HG02943 (cell line): ENCODE measurements at regions not wholly inside any gene's neighbourhood (a gene's known extent, or its start where the extent isn't known, plus 50 kb on each side); places are given as distances from the start of the nearest gene placed in this dataset.

Source experiments
- ATAC-seq: cut with Tn5 transposase; IDR thresholded peaks from one replicate; pipeline ENCODE4 v1.9.1; 2021; ENCODE audit warnings: mild to moderate bottlenecking, low read depth, moderate library complexity; ENCODE audit not compliant: unreplicated experiment

DNA sequence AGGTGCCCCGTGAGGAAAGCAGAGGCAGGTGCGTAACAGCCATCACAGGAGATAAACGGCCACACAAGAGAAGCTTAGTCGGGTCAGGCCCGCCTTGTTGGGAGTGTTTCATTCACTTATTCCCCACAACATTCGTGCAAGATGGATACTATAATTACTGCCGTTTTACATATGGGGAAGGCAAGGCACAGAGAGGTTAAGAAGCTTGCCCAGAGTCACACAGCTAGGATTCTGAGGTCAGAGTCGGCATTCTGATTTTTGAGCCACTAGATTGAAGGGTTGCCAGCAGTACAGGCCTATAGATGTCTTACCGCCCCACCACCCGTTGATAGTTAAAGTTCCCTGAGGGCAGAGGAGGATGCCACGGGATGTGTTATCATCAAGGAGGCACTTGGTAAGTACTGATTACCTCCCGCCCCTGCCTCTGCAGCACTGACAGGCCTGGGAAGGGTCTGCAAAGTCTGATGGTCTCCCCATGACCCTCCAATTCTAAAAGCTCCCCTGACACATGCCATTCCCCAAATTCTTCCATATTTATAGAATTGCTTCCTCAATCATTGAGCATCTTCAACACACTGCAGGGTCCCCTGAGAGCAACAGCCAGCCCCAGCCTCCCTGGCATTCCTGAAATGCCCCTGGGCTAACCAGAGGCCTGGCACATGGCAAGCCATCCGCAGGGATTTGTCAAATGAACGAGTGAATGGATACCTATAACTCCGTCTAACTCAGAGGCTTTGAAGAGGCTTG is 74.7 kb upstream of the CLDN14 start:
- ATAC-seq: no peak

DNA sequence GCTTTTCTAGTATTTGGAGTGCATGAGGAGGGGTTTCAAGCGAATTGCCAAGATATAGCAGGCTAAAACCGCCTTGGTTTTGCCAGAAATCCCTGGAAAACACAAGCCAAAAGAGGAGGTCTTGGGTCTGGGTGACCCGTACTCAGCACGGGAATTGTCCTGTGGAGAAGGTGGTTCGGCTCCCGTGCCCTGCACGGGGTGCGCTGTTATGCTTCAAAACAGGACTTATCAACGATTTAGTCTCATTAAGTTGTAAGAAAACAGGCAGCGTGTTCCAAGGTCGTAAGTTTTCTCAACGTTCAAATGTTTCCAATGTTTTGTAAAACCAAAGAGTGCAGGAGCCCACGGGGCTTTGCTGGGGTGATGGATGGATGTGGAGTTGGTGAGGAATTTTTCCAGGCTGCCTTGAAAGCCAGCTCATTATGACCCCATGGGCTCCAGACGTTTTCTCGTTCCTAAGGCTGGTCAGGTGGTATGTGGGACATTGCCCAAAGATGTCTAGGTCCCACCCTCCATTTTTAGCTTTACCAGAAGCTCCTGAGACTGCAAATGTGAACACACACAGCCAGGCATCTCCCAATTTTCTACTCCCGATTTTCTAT is 75.4 kb upstream of the CLDN14 start:
- no peak for ATAC-seq

DNA sequence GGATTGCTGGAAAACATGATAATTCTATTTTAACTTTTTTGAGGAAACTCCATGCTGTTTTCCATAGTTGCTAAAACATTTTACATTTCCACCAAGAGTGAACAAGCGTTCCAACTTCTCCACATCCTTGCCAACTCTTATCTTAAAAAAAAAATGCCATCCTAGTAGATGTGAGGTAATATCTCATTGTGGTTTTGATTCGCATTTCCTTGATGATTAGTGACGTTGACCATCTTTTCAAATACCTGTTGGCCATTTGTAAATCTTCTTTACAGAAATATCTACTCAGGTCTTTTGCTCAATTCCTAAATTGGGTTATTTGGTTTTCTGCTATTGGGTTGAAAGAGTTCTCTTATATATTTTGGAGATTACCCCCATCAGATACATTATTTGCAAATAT is 77.4 kb upstream of the CLDN14 start:
- ATAC-seq: no peak

DNA sequence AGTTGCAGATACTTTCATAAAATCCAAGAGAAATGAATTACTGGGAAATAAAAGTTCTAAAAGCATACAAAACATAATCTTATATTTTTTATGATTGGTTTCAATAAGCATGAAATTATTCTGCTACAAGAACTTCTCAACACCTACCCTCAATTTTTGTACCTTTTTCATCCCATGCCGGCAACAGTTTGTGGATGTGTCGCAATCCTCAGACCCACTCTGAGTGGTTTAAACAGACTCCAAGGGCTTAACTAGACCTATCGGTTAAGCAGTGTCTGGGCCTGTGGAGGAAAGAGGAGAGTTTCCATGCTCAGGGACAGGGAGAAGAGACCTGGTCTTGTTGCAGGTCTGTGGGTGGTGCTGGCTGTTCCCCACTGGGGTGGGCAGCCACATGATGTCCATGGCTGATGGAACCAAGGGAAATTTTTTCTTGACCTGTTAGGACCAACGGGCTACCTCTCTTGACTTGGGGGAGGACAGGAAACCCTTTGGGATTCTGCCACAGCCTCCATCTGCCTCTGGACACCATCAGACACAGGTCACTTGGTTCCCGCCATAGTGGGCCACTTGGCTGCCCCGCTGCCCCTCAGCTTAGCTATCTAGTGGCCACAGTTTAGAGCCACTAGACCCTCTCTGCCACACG is 81.1 kb upstream of the CLDN14 start:
- ATAC-seq: no peak

DNA sequence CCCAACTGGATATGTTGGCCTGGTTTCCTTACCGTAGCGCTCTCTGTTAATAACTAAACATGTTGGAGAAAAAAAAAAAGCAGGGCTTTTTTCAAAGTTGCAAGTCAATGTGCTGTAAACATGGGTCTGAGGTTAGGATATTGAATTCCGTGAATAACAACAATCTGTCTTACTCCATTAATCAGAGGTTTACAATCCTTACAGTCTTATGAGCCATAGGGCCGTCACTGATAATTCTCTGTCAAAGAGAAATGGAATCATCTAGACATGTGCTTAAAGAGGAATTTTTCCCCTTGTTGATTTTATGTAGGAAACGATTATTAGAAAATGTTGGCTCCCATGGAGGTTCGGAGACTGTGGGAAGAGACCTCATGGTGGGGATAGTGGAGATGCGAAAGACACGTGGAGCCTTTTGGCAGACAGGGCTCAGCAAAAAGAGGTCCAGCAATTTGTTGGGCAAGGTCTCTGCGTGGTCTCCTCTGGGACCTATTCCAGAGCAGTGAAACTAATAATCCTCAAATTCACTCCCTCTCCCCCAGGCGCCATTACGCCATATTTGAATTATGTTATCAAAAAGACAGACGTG is 83.5 kb upstream of the CLDN14 start:
- ATAC-seq: no peak

DNA sequence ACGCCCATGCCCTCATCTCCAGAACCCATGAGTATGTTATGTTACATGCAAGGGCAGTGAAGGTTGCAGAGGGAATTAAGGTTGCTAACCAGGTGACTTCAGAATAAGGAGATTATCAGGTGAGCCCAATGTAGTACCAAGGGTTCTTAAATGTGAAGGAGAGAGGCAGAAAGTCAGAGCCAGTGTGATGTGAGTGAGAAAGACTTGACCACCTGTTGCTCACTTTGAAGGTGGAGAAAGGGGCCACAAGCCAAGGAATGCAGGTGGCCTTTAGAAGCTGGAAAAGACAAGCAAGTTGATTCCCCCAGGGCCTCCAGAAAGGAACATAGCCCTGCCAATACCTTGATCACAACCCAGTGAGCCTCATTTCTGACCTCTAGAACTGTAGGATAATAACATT is 84.7 kb upstream of the CLDN14 start:
- ATAC-seq: no peak

DNA sequence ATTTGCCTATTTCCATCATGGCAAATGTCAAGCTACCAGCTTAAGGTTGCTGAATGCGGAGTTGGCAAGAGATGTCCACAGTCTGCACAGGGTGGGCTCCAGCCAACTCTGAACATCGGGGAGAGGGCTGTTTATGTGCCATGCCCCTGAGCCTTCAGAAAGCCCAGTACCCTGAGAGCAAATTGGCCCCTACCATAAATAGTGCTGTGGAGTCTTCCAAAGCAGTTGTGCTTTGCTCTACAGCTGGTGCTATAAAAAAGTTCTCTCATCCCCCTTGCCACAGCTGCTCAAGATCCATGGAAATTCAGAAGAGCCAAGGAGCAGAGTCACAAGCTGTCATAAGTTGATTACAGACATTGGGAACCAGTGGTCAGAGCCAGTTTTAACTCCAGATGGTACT is 85.6 kb upstream of the CLDN14 start:
- no peak for ATAC-seq

DNA sequence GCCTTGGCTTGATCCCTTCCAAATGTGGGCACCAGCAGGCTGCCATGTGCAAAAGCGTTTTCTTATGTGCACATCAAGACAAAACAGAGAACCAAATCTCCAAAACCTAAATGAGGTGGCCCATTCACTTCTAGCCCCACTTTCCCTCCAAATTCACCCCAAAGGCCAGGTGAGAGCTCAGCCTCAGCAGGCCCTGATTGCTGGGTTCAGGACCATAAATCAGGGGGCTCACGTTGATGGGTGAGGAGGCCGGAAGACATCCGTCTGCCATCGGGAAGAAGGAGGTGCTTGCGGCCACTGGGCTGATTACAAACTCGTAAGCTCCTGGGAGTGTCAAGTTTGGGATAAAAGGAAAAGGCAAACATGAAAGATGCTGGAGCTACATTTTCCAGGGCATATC is 86.7 kb upstream of the CLDN14 start:
- no peak for ATAC-seq

DNA sequence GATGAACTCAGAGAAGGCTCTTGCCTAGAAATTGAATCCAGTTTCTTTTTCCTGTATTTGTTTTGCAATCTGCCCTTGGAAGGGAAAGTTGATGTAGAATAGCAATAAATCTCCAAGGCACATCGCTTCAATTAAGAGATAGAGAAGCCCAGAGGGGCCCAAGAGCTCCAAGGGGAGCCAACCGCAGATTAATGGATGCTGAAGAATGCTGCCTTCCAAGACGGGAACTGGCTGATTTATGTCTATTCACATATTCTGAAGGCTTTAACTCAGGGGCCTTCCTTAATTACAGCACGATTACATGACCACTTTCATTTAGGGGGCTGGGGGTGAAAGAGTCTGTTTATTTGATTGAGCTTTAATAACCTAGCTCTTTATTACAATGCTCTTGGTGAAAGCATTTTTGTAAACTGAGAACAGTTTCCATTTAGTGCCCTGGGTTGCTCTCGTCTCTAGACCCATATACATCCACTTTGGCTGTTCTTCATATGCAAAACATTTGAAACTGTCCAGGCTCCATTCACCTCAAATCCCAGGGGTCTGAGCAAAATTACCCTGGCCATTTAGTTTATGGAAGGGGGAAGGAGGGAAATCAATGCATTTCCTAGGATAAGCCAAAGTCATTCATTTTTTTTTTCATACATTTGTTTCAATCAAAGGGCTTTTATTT is 87.4 kb upstream of the CLDN14 start:
- ATAC-seq: no peak

DNA sequence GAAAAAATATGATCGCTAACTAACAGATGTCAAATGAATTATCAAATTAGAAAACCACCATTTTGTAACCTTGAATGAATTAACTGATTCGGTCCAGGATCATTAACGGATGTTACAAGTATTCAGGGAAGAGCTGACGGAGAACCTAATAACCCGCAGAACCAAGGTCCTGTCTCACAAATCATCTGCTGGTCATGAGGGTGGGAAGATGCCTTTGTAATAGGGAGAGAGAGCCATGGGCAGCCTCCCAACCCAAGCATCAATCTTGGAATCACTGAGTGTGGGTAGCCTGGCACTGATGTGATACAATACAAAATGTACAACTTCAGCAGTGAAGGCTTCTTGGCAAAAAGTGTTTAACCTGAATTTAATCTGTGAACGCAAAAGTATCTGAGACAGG is 89.6 kb upstream of the CLDN14 start:
- ATAC-seq: no peak

DNA sequence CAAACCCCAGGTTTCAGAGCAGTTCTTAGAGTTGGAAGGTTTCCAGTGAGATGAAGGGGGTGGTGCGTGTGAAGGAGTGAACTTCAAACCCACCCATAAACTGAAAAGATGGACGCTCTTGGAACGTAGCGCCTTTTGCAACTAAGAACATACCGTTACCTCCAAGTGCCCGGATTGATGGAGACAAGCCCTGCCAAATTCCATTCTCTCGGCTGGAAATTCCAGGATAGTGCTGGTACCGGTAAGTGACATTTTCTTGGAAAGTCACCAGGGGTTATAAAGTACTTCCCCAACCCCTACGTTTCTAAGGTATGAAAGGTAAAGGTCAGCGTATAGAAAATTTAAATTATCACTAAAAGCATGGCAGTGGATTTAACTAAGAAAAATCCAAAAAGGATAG is 91.6 kb upstream of the CLDN14 start:
- no peak for ATAC-seq

DNA sequence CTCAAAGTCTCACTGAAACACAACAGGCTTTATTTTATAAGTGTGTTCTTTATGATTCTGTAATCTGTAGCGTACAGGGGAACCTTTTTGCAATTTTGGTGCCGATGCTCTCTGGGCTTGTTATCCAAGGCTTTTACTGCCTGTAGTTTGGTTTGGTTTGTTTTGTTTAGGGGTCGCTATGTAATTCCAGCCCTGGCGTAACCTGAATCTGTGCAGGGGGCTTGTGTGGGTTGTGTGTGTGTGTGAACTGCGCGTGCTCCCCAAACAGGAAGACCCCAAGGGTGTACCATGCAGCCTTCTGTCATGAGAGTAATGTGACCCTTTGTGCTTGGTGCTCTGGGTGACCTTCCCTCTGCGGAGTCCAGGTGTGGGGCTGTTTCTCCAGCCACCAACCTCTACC is 92.1 kb upstream of the CLDN14 start:
- ATAC-seq: no peak

DNA sequence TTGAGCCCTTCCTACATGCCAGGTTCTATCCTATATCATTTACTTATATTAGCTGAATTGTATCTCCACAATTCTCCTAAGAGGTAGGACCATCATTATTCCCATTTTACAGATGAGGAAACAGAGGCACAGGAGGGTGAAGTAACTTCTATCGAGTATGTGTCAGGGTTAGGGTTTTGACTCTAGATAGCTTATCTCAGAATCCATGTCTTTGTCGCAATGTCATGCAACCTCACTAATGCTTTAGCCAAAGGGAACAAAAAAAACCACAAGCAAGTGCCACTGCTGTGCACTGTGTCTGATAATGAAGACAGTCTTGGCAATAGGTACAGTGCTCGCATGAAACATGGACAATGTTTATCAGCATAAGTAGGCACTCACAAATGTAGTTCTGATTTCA is 95.4 kb upstream of the CLDN14 start:
- no peak for ATAC-seq

DNA sequence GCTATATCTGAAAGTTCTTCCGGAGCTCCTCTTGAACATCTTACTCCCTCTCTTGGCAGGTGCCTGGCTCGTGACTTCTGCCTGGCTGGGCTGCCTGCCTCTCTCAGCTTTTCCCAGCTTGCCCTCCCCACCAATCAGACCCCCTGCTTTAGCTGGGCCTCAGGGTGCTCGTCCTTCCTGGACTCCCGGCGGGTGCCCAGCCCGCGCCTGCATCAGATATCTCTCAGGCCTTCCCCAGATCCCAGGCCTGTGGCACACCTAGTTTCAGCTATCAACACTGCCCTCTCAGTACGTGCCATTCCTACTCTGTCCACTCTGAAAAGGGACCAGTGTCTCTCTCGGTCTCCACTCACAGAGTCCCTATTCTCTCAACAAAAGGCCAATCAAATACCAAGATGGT is 96.5 kb upstream of the CLDN14 start:
- no peak for ATAC-seq

DNA sequence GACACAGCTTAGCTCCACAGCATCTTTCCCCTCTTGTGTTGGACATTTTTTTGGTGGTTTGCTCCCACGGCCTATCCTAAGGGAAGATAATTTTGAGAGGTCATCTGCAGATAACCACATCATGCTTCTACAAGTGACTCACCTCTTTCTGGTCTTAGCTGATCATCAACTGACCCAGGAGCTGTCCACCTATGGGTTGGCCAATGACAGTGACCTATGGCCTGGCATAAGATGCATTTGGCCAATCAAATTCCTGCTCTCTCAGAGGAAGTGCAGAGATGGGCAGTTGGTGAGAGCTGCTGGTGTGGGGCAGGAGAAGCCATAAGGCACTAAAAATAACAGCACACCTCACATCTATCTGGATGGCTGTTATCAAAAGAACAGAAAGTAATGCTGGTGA is 100.0 kb upstream of the CLDN14 start:
- no peak for ATAC-seq

DNA sequence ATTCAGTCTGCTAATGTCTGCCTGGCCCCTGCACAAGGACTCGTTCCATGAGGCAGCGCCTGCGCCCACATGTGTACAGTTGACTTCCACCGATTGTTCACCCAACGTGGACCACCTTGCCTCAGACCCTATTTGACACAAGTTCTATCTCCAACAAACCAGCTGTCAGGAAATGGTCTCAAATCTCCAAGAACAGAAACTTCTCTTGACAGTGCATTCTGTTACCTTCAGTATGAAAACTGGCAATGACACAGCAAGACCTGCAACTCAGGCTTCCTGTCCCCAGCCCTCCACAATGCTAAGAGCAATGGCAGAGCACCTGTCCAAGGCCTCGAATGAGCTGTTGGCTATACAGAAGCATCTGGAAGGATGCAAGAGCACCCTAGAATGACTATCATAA is 102.3 kb upstream of the CLDN14 start:
- no peak for ATAC-seq

DNA sequence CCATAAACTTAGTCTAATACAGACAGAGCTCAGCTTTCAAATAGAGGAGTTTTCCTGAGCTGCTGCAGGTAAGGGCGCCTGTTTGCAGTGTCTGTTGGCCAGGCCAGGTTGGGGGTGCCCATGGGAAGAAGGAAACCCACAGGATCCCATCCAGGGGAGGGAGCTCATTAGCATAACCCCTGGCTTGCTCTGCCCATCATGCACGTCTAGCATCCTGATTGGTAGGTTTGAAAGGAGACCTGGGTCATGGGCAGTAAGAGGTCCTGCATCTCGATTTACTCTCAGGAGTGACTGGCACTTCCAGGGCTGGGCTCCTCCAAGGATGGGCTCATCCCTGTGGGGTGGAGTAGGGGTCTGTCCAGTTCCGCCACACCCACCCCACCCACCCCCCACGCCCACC is 103.7 kb upstream of the CLDN14 start:
- no peak for ATAC-seq

DNA sequence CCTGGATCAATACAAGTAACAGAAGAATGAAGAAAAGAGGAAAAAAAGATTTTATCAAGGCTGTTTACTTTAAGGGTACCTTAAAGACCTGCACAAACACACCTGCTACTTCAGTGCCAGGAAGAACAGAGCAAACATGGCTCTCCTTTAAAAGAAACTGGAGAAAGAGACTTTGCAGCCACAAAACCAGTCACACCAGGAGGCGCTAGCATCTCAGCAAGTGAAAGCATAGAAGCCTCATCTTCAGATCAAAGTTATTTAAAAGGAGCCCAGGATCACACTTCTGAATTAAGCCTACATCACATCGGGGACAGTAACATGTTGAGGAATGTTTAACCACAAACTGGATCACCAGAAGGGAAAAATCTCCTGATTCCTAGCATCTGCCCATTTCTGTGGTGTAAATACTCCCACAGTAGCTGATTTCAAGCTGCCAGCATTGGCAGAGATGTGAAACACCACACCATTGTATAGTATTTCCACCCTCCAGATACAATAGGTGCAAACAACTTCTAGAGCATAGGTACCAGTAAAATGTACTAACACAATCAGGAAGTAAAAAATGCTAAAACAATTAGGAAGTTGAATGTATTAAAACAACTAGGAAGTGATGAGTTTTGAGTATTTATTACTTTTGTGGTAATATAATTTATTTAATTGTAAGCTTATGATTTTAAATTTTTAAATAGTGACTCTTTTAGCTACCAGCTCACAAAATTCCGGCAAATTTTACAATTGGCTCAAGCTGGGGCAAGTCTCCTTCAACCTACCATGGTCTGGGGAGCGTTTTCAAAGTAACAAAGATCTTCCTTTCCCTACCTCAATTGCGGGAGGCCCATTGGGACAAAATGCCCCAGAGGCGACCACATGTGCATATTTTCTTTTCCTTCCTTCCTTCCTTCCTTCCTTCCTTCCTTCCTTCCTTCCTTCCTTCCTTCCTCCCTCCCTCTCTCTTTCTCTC is 105.3 kb upstream of the CLDN14 start:
- no peak for ATAC-seq

DNA sequence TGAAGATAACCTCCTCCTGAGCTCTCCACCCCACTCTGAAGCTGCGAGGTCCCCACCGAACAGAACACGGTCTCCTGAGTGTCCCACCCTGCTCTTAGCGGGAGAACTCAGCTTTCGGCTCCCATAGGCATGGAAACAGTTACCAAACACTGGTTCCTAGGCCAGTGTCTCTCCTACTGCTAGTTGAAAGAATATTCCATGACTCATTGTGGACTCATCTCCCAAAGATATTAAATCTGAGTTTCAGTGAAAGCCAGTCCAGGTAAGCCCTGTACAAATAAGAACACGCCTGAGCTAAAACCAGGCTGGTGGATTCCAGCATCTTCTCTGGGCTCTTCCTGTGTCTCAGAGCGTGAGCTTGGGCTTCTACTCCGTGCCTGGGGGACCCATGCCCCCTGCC is 107.5 kb upstream of the CLDN14 start:
- no peak for ATAC-seq

DNA sequence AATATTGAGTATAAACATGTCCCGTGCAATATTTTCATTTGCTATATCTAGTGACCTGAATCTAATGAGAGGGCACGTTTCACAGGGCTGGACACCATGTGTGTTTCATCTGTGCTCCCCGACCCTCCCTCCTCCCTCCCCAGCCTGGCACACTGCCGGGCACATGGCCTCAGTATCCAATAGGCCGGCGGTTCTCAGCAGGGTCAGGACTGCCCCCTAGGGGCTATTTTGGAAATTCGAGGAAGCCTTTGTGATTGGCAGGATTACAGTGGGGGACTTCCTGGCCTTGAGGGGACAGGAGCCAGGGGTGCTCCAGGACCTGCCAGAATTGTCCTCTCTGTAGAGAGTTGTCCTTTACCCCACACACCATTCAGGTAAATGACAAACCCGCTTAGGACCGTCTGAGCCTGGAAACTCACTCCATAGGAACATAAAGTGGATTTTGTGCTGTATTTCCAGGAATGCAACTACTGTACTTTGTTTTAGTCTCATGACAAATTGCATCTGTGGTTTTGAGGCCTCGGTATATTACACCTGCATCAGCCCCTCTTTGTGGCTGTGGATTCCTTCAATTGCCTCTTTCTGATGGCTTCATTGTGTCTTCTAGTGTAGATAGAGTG is 109.5 kb upstream of the SIM2 start:
- no peak for ATAC-seq
